ENCODE measurements at regions not wholly inside any gene's neighbourhood (a gene's known extent, or its start where the extent isn't known, plus 50 kb on each side); places are given as distances from the start of the nearest gene placed in this dataset.

DNA sequence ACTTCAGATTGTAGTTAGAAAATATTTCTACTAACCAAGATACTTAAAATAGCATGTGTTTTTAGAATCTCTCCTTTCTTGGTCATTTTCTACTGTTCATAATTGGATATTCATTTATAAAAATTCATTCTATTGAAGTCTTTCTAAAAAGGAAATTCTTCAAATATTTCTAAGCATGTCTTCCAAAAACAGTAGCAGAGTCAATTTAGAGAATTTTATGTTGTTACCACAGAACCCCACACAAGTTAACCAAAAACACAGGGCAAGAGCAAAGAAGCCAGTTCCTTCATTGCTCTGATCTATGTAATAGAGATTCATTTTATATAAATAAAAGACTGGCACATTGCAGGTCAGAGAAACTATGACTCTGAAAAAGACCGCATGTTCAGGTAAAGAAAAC, 345.1 kb upstream of the PITX2 start:
- no peak for DNase-seq (ENCODE audit: low read depth, low spot score)
- POLR2A ChIA-PET = no interaction called here
- Histone ChIP-seq H3K36me3 (ENCODE audit: control insufficient read depth in 2 of 2, extremely low read depth in 1 of 2, insufficient read depth in 2 of 2, low read length in 2 of 2) (no peaks in the 10 kb centered on the region), H3K27ac (ENCODE audit: insufficient read depth, low read depth, low read length) (no peak overlapping the region), H4K20me1 (replicated peaks; ENCODE audit: control insufficient read depth, extremely low read depth, insufficient read depth, low read length) (no peaks in the 10 kb centered on the region), H3K79me2 (ENCODE audit: control insufficient read depth, insufficient read depth, low read length) (no peaks in the 10 kb centered on the region), H3K9ac (replicated peaks; ENCODE audit: extremely low read depth, insufficient read depth, low read length) (no peak overlapping the region), H3K4me3 (replicated peaks in 1 of 3; ENCODE audit: insufficient read depth in 1 of 3, low read depth in 1 of 3, low read length in 3 of 3) (no peak overlapping the region), H3K4me1 (ENCODE audit: control insufficient read depth, extremely low read depth, insufficient read depth, low read length) (no peaks in the 10 kb centered on the region), H3K27me3 (ENCODE audit: control insufficient read depth in 2 of 2, insufficient read depth in 2 of 2, low read length in 2 of 2) (peaks cover 0 to 4% of the 10 kb centered on the region in 2 experiments), H3K4me2 (ENCODE audit: insufficient read depth, low read length) (no peak overlapping the region), H2AFZ (ENCODE audit: low read depth, low read length) (no peak overlapping the region), H3K9me3 (replicated peaks; ENCODE audit: control insufficient read depth, insufficient read depth, low read length) (no peaks in the 10 kb centered on the region), H3K9me1 (replicated peaks; ENCODE audit: control insufficient read depth, extremely low read depth, insufficient read depth, low read length) (no peaks in the 10 kb centered on the region)
- dilution Hi-C loops (cut with MboI; ENCODE audit: extremely low pct_ligation_motif_present, low sequenced_read_pairs) = no loop called here
- CTCF ChIA-PET = no interaction called here
- no TSS peak for BruUV-seq (replicated peaks)
- intact Hi-C loops (cut with micrococcal nuclease) = no loop called here
- TF ChIP-seq MYC (IDR thresholded peaks at IDR 0.05; ENCODE audit: low read depth, low read length) (no peak), GATA2 (IDR thresholded peaks at IDR 0.05; ENCODE audit: insufficient read depth, insufficient read length, low read depth, low read length) (no peak), POLR2A (IDR thresholded peaks at IDR 0.05; ENCODE audit: low read depth, low read length) (no peak), FOS (IDR thresholded peaks at IDR 0.05; ENCODE audit: borderline replicate concordance, insufficient read depth, low read length) (no peak), JUN (IDR thresholded peaks at IDR 0.05; ENCODE audit: borderline replicate concordance, insufficient read depth, insufficient read length, low read depth) (no peak), EZH2 (IDR thresholded peaks at IDR 0.05; ENCODE audit: borderline replicate concordance, low read depth, low read length, severe bottlenecking) (no peak), POLR2AphosphoS5 (IDR thresholded peaks at IDR 0.05; ENCODE audit: insufficient read depth, low read depth, low read length) (no peak)
- TF ChIP-seq, protein P1, sequence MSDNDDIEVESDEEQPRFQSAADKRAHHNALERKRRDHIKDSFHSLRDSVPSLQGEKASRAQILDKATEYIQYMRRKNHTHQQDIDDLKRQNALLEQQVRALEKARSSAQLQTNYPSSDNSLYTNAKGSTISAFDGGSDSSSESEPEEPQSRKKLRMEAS (IDR thresholded peaks at IDR 0.05; ENCODE audit: insufficient read depth, insufficient read length) = no peak
- TF ChIP-seq, protein P2, sequence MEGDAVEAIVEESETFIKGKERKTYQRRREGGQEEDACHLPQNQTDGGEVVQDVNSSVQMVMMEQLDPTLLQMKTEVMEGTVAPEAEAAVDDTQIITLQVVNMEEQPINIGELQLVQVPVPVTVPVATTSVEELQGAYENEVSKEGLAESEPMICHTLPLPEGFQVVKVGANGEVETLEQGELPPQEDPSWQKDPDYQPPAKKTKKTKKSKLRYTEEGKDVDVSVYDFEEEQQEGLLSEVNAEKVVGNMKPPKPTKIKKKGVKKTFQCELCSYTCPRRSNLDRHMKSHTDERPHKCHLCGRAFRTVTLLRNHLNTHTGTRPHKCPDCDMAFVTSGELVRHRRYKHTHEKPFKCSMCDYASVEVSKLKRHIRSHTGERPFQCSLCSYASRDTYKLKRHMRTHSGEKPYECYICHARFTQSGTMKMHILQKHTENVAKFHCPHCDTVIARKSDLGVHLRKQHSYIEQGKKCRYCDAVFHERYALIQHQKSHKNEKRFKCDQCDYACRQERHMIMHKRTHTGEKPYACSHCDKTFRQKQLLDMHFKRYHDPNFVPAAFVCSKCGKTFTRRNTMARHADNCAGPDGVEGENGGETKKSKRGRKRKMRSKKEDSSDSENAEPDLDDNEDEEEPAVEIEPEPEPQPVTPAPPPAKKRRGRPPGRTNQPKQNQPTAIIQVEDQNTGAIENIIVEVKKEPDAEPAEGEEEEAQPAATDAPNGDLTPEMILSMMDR (IDR thresholded peaks at IDR 0.05; ENCODE audit: extremely low read depth in 1 of 2, insufficient read depth in 1 of 2, low read depth in 1 of 2, low read length in 2 of 2) = no peak
- no peak for FAIRE-seq

All from endothelial cell of umbilical vein (primary cell).